Activated naive CD4-positive, alpha-beta T cell treated with anti-CD3 and anti-CD28 coated beads, Interleukin-2, amount 10 ng/mL, durations not matched to agents 7 days and 5 days (primary cell): ENCODE measurements at regions not wholly inside any gene's neighbourhood (a gene's known extent, or its start where the extent isn't known, plus 50 kb on each side); places are given as distances from the start of the nearest gene placed in this dataset.
"Not testable (repeated sequence)": the region's sequence is repeated elsewhere in the genome, so short reads cannot be mapped to it uniquely, and the experiment has no call there.

ENCODE experiments used
- CTCF ChIA-PET: fragments of 350-600 bp; sonication (Branson Sonifier 250); formaldehyde crosslinking; loops from one replicate; lab custom pipeline; 2021; ENCODE audit warnings: antibody characterized with exemption; lab: Charles Lee
- DNase-seq: peaks from one replicate; pipeline ENCODE4 v3.0.0-alpha.2; 2020
- H3K27ac Mint-ChIP-seq: one replicate; pipeline ENCODE4 v1.8.0; 2021; ENCODE audit warnings: mild to moderate bottlenecking, moderate library complexity, mixed read lengths
- H3K27me3 Mint-ChIP-seq: one replicate; pipeline ENCODE4 v1.8.0; 2021; ENCODE audit warnings: mild to moderate bottlenecking, mixed read lengths
- H3K36me3 Mint-ChIP-seq: one replicate; pipeline ENCODE4 v1.8.0; 2021; ENCODE audit warnings: mixed read lengths
- H3K4me1 Mint-ChIP-seq: one replicate; pipeline ENCODE4 v1.8.0; 2021; ENCODE audit warnings: mixed read lengths
- H3K4me3 Mint-ChIP-seq: one replicate; pipeline ENCODE4 v1.8.0; 2021; ENCODE audit warnings: mild to moderate bottlenecking, moderate library complexity, mixed read lengths
- H3K9me3 Mint-ChIP-seq: one replicate; pipeline ENCODE4 v1.8.0; 2021; ENCODE audit warnings: mixed read lengths

- no peaks in the 10 kb centered on the region for H3K36me3 Mint-ChIP-seq
- no peak overlapping the region for H3K4me3 Mint-ChIP-seq
- H3K27ac Mint-ChIP-seq = no peak overlapping the region
- peaks cover 4% of the 10 kb centered on the region for H3K4me1 Mint-ChIP-seq
- no peak for DNase-seq
- peaks cover 34% of the 10 kb centered on the region for H3K27me3 Mint-ChIP-seq
- H3K9me3 Mint-ChIP-seq = no peaks in the 10 kb centered on the region
- CTCF ChIA-PET = no interaction called here
Observed at GRCh38 chr10:15442056-15442455, 71.0 kb upstream of the FAM171A1 start.

- Mint-ChIP-seq H3K27ac (no peak overlapping the region), H3K36me3 (no peaks in the 10 kb centered on the region), H3K9me3 (no peaks in the 10 kb centered on the region), H3K27me3 (peaks cover 34% of the 10 kb centered on the region), H3K4me1 (peaks cover 4% of the 10 kb centered on the region), H3K4me3 (no peak overlapping the region)
- no peak for DNase-seq
- CTCF ChIA-PET = interaction anchor here (1.6 to 1.7 kb wide), 2 partner anchors 10 to 20 kb away, joined by 4 read pairs; no protein-coding TSS in a partner anchor
Observed at GRCh38 chr10:15440204-15440711, 69.2 kb upstream of the FAM171A1 start.

- Mint-ChIP-seq H3K36me3 (no peaks in the 10 kb centered on the region), H3K4me1 (peaks cover 4% of the 10 kb centered on the region), H3K4me3 (no peak overlapping the region), H3K27me3 (peaks cover 34% of the 10 kb centered on the region), H3K9me3 (no peaks in the 10 kb centered on the region), H3K27ac (no peak overlapping the region)
- CTCF ChIA-PET = interaction anchor here (0.6 to 1.7 kb wide), 4 partner anchors 9 to 1128 kb away, joined by 3 to 4 read pairs (median 4); no protein-coding TSS in a partner anchor
- no peak for DNase-seq
Observed at GRCh38 chr10:15439341-15439842, 68.3 kb upstream of the FAM171A1 start.

GRCh38 chr10:15436696-15437095, 65.6 kb upstream of the FAM171A1 start:
- Mint-ChIP-seq H3K27ac (no peak overlapping the region), H3K4me1 (peaks cover 6% of the 10 kb centered on the region), H3K4me3 (no peak overlapping the region), H3K36me3 (no peaks in the 10 kb centered on the region), H3K27me3 (peaks cover 32% of the 10 kb centered on the region), H3K9me3 (no peaks in the 10 kb centered on the region)
- CTCF ChIA-PET = no interaction called here
- DNase-seq = no peak

- Mint-ChIP-seq H3K9me3 (no peaks in the 10 kb centered on the region), H3K27ac (no peak overlapping the region), H3K36me3 (no peaks in the 10 kb centered on the region), H3K4me1 (peaks cover 2% of the 10 kb centered on the region), H3K4me3 (peak overlapping the region; percentile 39), H3K27me3 (peaks cover 11% of the 10 kb centered on the region)
- CTCF ChIA-PET = interaction anchor here (0.7 to 1.6 kb wide), 6 partner anchors 10 to 309 kb away, joined by 3 to 7 read pairs (median 3); no protein-coding TSS in a partner anchor
- peak; percentile 39 for DNase-seq
Observed at GRCh38 chr10:15433850-15434537, 62.9 kb upstream of the FAM171A1 start.

GRCh38 chr10:15432266-15432665, 61.2 kb upstream of the FAM171A1 start:
- H3K9me3 Mint-ChIP-seq = no peaks in the 10 kb centered on the region
- no peak for DNase-seq
- H3K36me3 Mint-ChIP-seq = no peaks in the 10 kb centered on the region
- CTCF ChIA-PET = no interaction called here
- no peak overlapping the region for H3K27ac Mint-ChIP-seq
- no peak overlapping the region for H3K4me3 Mint-ChIP-seq
- peaks cover 2% of the 10 kb centered on the region for H3K4me1 Mint-ChIP-seq
- peaks cover 4% of the 10 kb centered on the region for H3K27me3 Mint-ChIP-seq

DNA sequence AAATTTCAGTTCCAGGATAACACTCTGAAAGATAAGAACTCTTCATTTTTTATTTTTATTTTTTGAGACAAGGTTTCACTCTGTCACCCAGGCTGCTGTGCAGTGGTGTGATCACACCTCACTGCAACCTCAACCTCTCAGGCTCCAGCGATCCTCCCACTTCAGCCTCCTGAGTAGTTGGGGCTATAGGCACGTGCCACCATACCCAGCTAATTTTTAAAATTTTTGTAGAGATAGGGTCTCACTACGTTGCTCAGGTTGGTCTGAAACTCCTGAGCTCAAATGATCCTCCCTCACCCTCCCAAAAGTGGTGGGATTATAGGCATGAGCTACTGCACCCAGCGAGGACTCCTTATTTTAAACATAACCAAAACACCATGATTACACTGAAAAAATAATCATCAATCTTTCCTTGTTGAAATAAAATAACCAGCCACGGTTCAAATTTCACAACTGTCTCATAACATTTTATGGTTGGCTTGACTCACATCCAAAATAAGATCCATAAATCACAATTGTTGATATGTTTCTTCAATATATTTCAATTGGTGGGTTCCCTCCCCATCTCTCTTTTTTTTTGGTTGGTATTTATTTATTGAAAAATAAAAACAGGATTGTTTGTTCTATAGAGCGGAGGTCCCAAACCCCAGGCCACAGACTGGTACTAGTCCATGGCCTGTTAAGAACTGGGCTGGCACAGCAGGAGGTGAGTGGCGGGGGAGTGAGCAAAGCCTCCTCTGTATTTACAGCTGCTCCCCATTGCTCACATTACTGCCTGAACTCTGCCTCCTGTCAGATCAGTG, 60.1 kb upstream of the FAM171A1 start:
- no peaks in the 10 kb centered on the region for H3K36me3 Mint-ChIP-seq
- H3K4me1 Mint-ChIP-seq = peaks cover 2% of the 10 kb centered on the region
- peaks cover 4% of the 10 kb centered on the region for H3K27me3 Mint-ChIP-seq
- H3K27ac Mint-ChIP-seq = no peak overlapping the region
- DNase-seq = no peak
- no peaks in the 10 kb centered on the region for H3K9me3 Mint-ChIP-seq
- CTCF ChIA-PET = interaction anchor here (1.5 to 1.9 kb wide), 2 partner anchors 9 to 13 kb away, joined by 4 read pairs; no protein-coding TSS in a partner anchor
- H3K4me3 Mint-ChIP-seq = no peak overlapping the region

DNA sequence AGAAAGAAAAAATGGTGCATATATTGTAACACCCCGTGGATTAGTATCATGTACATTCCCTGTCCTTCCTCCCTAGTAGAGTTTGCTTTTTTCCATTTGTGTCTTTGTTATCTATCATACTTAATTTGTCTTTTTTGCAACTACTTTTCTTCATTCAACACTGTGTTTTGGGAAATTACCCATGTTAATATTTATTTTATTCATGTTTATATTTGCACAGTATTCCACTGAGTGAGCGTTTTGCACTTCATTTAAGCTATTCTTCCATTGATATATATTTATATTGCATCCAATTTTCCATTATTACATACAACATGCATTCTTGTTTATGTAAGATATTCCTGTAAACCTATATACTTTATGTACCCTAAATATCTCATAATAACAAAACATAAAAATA, 57.6 kb upstream of the FAM171A1 start:
- Mint-ChIP-seq H3K36me3 (no peaks in the 10 kb centered on the region), H3K4me3 (no peak overlapping the region), H3K4me1 (no peaks in the 10 kb centered on the region), H3K27ac (no peak overlapping the region), H3K9me3 (no peaks in the 10 kb centered on the region), H3K27me3 (peaks cover 8% of the 10 kb centered on the region)
- CTCF ChIA-PET = interaction anchor here (0.9 to 1.0 kb wide), 2 partner anchors 9 to 10 kb away, joined by 3 to 4 read pairs; no protein-coding TSS in a partner anchor
- DNase-seq = no peak

DNA sequence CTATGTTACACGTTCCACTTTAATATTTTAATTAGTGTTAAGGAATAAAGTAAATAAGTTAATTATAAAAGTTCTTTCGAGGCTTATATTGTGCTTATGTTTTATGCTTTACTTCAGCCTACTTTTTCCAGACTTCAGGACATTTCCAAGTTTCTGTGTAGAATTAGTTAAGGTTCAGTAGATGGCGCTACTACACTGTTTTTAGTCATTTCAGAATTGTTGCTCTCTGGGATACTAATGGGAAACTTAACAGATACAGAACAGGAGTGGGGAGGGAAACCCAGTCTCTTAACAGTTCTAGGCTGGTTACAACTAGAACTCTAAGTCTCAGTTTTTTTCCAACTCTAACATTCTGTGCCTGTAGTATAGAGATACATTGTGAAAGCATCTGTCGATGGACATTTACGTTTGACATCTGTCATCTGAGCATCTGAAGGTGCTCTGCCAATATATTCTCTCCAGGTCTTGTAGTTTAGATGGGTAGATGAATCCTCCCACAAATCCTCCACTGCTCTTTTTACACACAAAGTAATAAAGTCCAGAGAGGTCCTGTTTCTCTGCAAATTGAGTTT, 56.8 kb upstream of the FAM171A1 start:
- Mint-ChIP-seq H3K4me1 (no peaks in the 10 kb centered on the region), H3K36me3 (no peaks in the 10 kb centered on the region), H3K4me3 (no peak overlapping the region), H3K27ac (no peak overlapping the region), H3K27me3 (peaks cover 15% of the 10 kb centered on the region), H3K9me3 (no peaks in the 10 kb centered on the region)
- DNase-seq = no peak
- CTCF ChIA-PET = interaction anchor here (0.9 kb wide), 1 partner anchor 11 kb away, joined by 4 read pairs; no protein-coding TSS in a partner anchor

DNA sequence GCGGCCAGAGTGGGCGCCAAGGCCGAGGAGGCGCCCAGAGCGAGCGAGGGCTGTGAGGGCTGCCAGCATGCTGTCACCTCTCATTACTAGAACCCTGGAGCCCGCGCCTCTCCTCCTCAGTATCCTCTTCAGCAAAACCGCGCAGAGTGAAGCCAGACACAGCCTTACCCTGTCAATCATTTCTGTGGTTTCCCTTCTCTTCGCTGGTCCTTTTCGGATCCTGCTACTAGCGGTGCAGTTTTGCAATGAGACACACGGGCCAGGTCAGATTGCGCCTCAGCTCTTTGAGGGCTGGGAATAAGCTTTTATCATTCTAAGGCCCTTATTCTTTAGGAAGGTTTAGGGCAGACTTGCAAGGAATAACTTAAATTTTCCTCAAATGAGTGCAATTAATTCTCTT, 55.5 kb upstream of the FAM171A1 start:
- CTCF ChIA-PET = no interaction called here
- no peak overlapping the region for H3K4me3 Mint-ChIP-seq
- H3K4me1 Mint-ChIP-seq = no peaks in the 10 kb centered on the region
- no peaks in the 10 kb centered on the region for H3K36me3 Mint-ChIP-seq
- peaks cover 11% of the 10 kb centered on the region for H3K27me3 Mint-ChIP-seq
- H3K27ac Mint-ChIP-seq = no peak overlapping the region
- no peak for DNase-seq
- H3K9me3 Mint-ChIP-seq = no peaks in the 10 kb centered on the region

GRCh38 chr10:15426115-15426514, 55.0 kb upstream of the FAM171A1 start:
- no peaks in the 10 kb centered on the region for H3K9me3 Mint-ChIP-seq
- H3K4me3 Mint-ChIP-seq = no peak overlapping the region
- peaks cover 11% of the 10 kb centered on the region for H3K27me3 Mint-ChIP-seq
- CTCF ChIA-PET = no interaction called here
- H3K27ac Mint-ChIP-seq = no peak overlapping the region
- no peaks in the 10 kb centered on the region for H3K4me1 Mint-ChIP-seq
- DNase-seq = no peak
- no peaks in the 10 kb centered on the region for H3K36me3 Mint-ChIP-seq

GRCh38 chr10:15421875-15422274, 50.8 kb upstream of the FAM171A1 start:
- H3K36me3 Mint-ChIP-seq, H3K4me3 Mint-ChIP-seq, H3K27ac Mint-ChIP-seq, H3K4me1 Mint-ChIP-seq, DNase-seq, CTCF ChIA-PET, H3K9me3 Mint-ChIP-seq: not testable (repeated sequence)
- H3K27me3 Mint-ChIP-seq = peaks cover 14% of the 10 kb centered on the region
